GM18867 (cell line): ENCODE measurements at regions not wholly inside any gene's neighbourhood (a gene's known extent, or its start where the extent isn't known, plus 50 kb on each side); places are given as distances from the start of the nearest gene placed in this dataset.

Source experiments
- ATAC-seq: cut with Tn5 transposase; IDR thresholded peaks from one replicate; pipeline ENCODE4 v1.9.1; 2021; ENCODE audit warnings: mild to moderate bottlenecking, moderate library complexity; ENCODE audit not compliant: unreplicated experiment

GRCh38 chr15:46591462-46591861 lies 956.6 kb downstream of the SQOR start:
- ATAC-seq = no peak

DNA sequence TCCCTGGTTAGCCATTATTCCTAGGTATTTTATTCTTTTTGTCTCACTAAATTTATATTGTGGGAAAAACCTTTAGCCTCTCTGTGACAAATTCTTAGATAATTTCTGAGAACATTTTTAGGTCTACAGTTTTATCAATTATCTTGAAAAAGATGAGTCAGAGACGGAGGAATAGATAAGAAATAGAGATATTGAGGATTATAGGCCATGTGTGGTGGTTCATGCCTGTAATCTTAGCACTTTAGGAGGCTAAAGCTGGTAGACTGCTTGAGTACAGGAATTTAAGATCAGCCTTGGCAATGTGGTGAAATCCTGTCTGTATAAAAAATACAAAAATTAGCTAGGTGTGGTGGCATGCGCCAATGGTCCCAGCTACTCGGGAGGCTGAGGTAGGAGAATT lies 960.2 kb downstream of the SQOR start:
- ATAC-seq = no peak

- ATAC-seq = no peak
These were observed 972.2 kb downstream of the SQOR start for GRCh38 chr15:46607077-46607476.

DNA sequence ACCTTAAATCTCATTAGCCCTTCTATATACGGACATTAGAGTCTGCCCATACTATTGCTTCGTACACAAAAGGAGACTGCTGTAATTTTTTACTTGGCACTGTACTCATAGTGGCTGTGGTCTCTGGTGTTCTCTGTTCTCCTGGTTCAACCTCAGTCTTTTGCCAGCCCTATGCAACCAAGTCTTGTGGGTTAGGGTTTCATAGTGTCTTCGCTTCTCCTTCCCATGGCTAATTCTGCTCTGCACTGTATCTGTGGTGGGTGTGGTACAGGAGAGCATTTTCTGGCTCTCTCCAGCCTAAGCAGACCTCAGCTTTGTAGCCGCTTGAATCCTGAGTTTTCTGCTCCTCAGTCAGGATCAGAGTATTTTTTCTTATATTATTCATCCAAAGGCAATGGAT lies 981.2 kb downstream of the SQOR start:
- ATAC-seq = no peak

GRCh38 chr15:46617507-46617906 lies 982.7 kb downstream of the SQOR start:
- ATAC-seq = no peak

- peak; percentile 52 for ATAC-seq
These were observed 984.2 kb downstream of the SQOR start for GRCh38 chr15:46618984-46619383.

DNA sequence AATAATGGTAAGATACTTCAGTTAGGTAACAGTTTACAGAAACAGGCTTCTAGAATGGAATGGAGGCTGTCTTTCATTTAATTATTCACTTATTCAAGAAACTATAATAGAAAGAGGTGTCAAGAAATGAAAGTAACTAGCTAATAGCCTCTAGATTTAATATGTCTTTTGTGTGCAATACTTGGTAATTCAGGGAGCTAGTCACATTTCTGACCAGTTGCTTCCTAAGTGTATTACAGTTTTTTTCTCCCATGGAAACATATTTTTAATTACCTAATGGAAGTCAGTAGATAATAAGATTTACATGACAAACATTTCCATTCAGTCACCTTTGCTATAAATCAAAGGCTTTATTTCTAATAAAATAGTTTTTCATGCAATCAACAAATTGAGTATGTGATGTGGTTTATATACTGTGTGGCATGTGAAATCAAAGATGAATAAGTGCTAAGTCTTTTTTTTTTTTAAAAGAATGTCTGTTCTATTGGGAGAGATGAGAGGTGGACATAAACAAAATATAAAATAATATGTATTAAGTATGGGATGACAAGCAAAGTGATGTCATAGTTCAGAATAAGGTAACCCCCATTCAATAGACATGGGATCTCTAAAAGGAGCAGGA lies 985.7 kb downstream of the SQOR start:
- no peak for ATAC-seq

DNA sequence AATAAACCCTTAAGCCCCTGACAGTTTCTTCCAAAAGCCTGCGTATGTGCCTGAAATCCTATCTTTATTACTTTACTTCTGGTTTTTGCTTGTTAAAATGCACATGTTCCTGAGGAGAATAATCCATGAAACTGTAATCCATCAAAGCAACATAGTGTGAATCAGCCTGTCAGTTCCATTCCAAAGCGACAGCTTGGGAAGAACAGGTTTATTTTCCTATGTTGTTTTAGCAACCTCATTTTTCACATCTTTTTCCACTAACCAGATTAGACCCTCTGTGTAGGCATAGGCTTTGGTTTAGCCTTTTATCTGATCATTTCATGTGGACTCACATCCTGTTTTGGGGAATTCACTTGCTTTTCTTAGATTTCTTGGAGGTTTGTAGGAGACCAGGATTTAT lies 988.0 kb downstream of the SQOR start:
- ATAC-seq = no peak

GRCh38 chr15:46636206-46636605 lies 1001.4 kb downstream of the SQOR start:
- no peak for ATAC-seq

GRCh38 chr15:46644501-46645481 lies 1010.0 kb downstream of the SQOR start:
- peak; percentile 82 for ATAC-seq

DNA sequence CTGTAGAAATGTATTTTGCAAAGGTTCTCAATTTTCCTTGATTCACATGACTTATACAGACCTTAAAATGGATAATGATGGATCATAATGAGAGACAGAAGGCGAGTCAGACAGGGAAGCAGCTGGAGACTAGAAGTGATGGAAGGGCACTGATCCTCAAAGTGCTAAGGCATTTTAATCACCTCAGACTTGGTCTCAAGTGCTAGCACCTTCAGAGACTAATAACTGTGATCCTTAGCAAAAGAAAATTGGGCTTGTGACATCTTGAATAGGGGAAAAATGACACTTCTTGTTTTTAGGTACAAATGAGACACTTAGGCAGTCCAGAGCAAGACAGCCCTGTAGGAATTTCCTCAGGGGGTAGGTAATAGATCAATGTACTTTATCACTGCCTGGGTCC lies 1011.7 kb downstream of the SQOR start:
- ATAC-seq = no peak

DNA sequence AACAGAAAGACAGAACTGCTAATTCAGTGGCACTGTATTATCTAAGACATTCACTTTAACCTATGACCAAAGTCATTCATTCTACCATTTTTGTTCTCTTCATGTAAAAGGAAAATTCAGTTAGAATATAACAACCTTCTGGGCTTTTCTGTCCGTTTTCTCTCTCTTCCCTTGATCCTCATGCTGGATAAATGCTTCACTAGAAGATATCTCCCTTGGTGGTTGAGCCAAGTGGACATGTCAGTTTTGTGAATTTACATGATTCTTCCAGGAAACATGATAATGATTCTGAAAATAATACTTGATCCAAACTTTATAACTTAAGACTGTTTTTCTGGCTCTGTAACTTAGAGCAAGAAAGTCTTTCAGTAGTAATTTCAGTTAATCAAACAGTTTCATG lies 1012.2 kb downstream of the SQOR start:
- no peak for ATAC-seq

DNA sequence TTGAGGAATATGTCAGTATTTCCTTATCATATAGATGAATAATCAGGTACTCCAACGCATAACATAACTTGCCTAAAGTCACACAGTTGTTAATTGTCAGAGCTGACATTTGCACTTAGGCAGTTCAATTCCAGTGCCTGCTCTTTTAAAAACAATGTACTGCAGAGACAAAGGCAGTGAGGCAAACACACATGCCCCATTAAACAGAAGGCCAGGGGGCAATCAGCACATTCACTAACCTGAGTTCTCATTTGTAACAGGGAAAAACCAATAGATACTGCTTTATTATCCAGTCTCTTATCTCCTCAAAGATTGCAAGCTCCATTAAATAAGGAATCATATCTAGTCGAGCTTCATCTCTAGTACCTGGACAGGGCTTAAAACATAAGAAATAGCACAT lies 1017.4 kb downstream of the SQOR start:
- ATAC-seq = no peak

DNA sequence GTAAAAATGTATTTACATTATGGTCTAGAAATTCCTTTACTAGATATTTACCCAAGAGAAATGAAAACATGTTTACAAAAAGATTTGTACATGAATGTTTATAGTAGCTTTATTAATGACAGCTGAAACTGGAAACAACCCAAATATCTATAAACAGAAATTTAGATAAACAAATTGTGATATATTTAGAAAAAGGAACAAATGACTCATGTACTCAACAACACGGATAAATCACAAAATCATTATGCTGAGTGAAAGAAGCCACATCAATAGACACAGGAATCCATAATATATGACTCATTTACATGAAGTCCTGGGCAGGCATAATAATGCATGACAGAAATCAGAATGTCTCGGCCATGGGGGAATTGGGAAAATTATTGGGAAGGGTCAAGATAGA lies 1020.2 kb downstream of the SQOR start:
- ATAC-seq = no peak

GRCh38 chr15:46660096-46660842 lies 1025.4 kb downstream of the SQOR start:
- peak; percentile 74 for ATAC-seq

DNA sequence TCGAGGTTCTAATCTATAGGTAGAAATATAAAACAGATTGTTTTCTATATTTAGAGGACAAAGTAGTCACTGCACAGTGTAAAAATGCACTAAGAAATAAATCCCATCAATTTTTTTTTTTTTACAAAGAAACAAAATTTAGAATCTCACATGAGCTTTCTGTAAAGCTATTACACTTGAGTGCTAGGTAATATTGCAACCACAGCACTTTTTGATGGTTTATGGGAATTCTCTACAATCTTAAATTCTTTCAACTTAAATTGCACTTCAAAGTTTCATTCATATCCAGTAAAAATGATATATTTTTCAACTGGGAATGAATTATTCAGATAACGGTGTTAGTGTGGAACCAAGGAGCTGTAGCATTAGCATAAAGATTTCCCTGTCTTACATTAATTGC lies 1035.4 kb downstream of the SQOR start:
- no peak for ATAC-seq

- ATAC-seq = no peak
These were observed 1036.5 kb downstream of the SQOR start for GRCh38 chr15:46671336-46671735.

GRCh38 chr15:46672041-46672440 lies 1037.2 kb downstream of the SQOR start:
- ATAC-seq = no peak

DNA sequence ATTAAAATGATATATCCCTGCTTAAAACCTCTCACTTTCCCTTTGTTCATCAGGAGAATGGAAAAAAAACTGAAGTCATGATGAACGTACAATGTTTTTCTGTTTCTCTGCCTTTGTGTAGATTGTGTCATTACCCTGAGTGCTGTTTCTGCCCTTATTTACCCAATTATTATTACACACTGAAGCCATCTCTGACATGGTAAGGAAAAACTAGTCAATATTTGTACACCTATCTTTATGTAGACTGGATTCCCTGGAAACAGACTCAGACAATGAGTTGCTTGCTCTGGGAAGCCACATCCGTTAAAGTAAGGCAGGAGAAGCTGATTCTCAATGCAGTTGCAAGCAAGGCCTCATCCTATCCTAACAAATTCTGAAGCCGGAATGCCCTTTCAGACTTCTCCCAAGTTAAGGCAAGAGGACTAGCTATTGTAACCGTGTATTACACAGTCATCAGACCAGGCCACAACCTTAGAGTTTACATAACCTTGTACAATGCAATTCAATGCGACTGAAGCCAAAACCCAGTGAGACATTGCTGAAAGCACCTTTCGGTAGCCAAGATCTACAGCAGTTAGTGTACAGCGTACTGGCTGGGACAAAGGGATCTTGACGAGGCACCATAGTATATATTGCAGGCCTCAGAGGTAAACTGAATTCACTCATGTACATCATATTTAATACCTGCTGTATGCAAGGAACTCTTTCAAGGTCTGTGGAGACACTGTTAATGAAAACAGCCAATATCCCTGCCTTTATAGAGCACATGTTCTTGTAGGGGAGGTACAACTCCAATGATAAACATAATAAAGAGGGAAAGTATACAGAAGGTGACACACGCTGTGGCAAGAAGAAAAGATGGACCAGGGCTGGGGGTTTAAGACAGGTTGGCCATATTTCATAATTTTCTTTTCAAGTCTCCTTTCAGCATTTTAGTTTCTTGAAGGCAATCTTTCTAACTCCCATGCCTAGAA lies 1040.8 kb upstream of the SEMA6D start:
- no peak for ATAC-seq

DNA sequence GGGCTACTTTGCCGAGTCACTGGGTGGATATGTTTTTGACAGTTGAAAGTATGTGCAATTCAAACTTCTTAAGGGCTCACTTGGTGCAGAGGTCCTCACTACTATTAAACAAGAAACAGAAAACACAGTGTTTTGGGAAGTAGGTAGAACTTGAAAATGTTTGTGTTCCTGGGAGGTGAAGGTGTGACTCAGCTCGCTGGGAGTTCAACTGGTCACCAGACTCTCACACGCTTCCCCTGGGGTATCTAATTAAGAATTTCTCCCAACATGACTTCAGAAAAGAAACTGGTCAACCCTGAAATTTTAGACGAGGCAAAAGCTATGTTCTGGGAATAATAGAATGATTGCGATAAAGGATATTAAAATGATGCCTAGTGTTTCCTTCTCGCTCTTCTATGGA lies 1039.8 kb upstream of the SEMA6D start:
- ATAC-seq = no peak
